Inflammatory macrophage treated with lipopolysaccharide for 1 hour (primary cell): ENCODE measurements at regions not wholly inside any gene's neighbourhood (a gene's known extent, or its start where the extent isn't known, plus 50 kb on each side); places are given as distances from the start of the nearest gene placed in this dataset.

Experiments
- DNase-seq, 2 donors: peaks; one replicate each; pipeline ENCODE4 v3.0.0-alpha.2; 2020 to 2022

GRCh38 chr1:213908521-213908920, 79.3 kb upstream of the PROX1 start:
- DNase-seq = no peak

DNA sequence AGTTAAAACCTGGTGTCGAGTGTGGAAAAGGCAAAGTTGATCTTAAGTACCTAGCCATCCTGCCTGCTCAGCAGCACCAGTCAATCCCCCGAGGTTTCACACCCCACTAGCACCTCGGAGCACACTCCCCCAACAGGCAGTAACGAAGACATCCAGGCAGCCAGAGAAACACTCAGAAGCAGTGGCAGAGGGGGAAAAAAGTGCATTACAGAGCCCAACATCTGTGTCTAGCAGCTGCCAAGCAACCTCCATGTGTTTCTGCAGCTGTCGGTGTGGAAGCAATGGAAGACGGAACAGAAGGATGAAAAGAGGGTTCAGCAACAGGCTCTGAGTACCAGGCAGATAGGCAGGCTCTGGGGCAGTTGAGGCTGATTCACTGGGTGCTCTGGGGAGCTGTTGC, 73.4 kb upstream of the PROX1 start:
- no peak for DNase-seq

DNA sequence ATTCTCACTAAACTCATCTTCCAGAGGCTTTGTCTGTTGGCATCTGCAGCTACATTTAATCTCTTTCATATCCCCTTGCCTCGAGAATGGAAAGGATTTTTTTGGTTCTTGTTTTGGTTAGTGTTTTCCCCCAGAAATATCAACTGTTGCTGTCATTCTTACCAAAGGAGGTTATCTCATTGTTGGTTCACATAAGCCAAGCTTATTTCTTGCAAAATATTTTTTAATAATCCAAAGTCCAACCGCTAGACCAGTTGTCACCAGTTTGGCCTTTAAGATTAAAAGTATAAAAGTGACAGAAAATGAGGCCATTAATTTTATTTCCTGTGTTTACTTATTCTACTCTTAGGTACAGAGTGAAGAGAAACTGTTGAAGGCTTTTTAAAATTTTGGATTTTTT, 66.5 kb upstream of the PROX1 start:
- no peak for DNase-seq

GRCh38 chr1:213921712-213922111, 66.1 kb upstream of the PROX1 start:
- no peak for DNase-seq

- no peak for DNase-seq
Measured at GRCh38 chr1:213925531-213926182, 62.1 kb upstream of the PROX1 start.

DNA sequence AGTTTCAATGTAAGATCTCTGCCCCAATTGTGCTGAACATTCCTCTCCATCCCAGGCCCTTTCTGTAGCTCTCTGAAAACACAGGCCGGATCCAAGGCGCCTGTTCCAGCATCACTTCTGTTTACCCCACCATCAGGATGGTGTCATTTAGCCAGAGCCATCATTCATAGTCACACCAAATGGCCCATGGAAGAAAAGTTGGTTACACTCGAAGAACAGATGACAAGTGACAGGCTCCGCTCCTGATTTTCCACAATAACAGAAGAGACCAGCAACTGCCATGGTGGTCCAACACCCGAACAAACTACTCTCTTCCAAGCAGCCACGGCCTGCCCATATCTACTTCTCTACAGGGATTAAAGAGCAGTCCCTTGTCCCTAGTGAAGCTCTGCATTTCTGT, 59.9 kb upstream of the PROX1 start:
- DNase-seq = no peak

DNA sequence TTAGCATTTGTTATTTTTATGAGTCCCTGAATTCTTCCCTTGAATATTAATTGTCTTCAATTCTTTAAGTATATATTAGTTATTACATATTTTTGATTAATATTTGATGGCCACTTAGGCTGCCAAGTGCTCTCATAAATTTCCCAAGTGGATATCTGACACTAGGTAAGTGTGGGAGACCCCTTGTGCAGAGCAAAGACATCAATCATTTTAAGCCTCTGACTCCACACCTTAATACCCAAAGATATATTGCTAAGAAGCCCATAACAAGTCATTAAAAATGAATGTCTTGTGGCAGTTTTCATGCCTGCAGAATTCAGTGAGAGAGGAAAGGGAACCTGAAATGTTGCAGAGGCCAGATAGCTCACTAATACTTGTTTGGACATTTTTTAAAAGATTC, 58.4 kb upstream of the PROX1 start:
- no peak for DNase-seq

DNA sequence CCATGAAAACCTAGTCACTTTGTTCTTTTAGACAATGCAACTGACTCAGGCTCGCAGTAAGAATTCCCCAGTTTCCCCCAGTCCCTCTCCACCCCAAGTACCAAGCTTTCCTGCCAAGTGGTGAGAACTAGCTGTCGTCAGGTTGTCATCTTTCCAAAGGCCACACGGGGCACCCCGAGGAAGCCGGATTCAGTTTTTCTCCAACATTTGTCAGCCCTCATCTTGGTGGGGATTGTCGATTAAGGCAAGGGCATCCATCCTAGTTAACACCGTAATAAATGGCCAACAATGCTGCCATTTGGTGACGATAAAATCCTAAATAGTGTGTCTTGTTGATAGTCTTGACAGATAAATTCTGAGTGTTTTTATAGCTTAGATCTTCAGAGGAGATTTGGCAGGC, 55.9 kb upstream of the PROX1 start:
- DNase-seq = no peak

- no peak for DNase-seq
Measured at GRCh38 chr1:213933336-213933735, 54.4 kb upstream of the PROX1 start.

DNA sequence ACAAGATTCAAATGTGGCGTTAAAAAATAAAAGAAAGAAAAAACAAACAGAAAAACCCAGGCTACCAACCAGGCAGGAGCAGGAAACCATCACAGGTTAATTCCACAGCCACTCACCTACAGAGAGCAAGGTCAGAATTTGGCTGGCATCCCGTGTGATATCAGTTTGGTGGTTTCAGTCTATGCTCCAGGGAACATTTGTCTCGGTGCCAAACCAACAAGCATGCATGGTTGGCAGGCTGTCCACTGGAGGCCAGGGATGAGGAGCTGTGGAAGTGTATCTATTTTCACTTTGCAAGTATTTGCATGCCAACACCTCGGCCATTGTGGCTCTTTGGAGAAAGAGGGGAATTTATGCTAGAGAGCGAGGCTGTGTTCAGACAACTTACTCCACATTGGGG, 53.1 kb upstream of the PROX1 start:
- no peak for DNase-seq

- no peak for DNase-seq
Measured at GRCh38 chr1:213936571-213936970, 51.2 kb upstream of the PROX1 start.
